ENCODE measurements at regions not wholly inside any gene's neighbourhood (a gene's known extent, or its start where the extent isn't known, plus 50 kb on each side); places are given as distances from the start of the nearest gene placed in this dataset.

GRCh38 chr18:72692086-72692485 is 147.9 kb upstream of the CBLN2 start:
- POLR2A ChIA-PET, result no interaction called here
- CTCF ChIA-PET, result interaction anchor here (0.7 kb wide), 1 partner anchor 39 kb away, joined by 3 read pairs; no protein-coding TSS in a partner anchor

GRCh38 chr18:72687736-72688135 is 143.6 kb upstream of the CBLN2 start:
- no peak overlapping the region for H3K9ac ChIP-seq
- H3K79me2 ChIP-seq (ENCODE audit: insufficient read depth), result no peaks in the 10 kb centered on the region
- peaks cover 0 to 5% of the 10 kb centered on the region in 2 experiments; a peak in 2 of 4 replicates for H3K4me1 ChIP-seq (ENCODE audit: control insufficient read depth in 1 of 2, insufficient read depth in 2 of 2, low read depth in 1 of 2, low read length in 1 of 2)
- CTCF ChIA-PET, result no interaction called here
- H2AFZ ChIP-seq (ENCODE audit: low read depth), result no peak overlapping the region
- H3K27me3 ChIP-seq (ENCODE audit: insufficient read depth), result no peaks in the 10 kb centered on the region; the same call in 1 of the 2 replicates
- H4K20me1 ChIP-seq (ENCODE audit: insufficient read depth), result no peaks in the 10 kb centered on the region
- POLR2A ChIA-PET, result no interaction called here
- 34% methylated on average over 4 of the region's 4 CpGs for WGBS (ENCODE audit: low lambda C conversion rate)
- no peaks in the 10 kb centered on the region for H3K9me3 ChIP-seq
- no peak overlapping the region for H3K4me3 ChIP-seq (ENCODE audit: low read depth in 2 of 2, low read length in 1 of 2)
- H3K36me3 ChIP-seq (replicated peaks in 1 of 2; ENCODE audit: control insufficient read depth in 1 of 2, insufficient read depth in 2 of 2, low read length in 1 of 2), result no peaks in the 10 kb centered on the region
- DNase-seq, result no peak
- no peak overlapping the region for H3K4me2 ChIP-seq
- no peaks in the 10 kb centered on the region for H3K9me2 ChIP-seq
- H3K27ac ChIP-seq (ENCODE audit: low read depth in 2 of 2, low read length in 1 of 2), result no peak overlapping the region
- no peaks in the 10 kb centered on the region for H3F3A ChIP-seq (replicated peaks; ENCODE audit: insufficient read depth)
- TF ChIP-seq JUND (IDR thresholded peaks at IDR 0.05) (no peak), RCOR1 (IDR thresholded peaks at IDR 0.05; ENCODE audit: low read length) (no peak), YY1 (IDR thresholded peaks at IDR 0.05; ENCODE audit: low read depth) (no peak), EZH2phosphoT487 (IDR thresholded peaks at IDR 0.05; ENCODE audit: borderline replicate concordance, low read depth) (no peak), RXRA (IDR thresholded peaks at IDR 0.05; ENCODE audit: borderline replicate concordance, low read depth) (no peak), RAD21 (IDR thresholded peaks at IDR 0.05; ENCODE audit: low read length) (no peak), FOSL2 (IDR thresholded peaks at IDR 0.05; ENCODE audit: borderline replicate concordance, low read depth) (no peak), SIN3A (IDR thresholded peaks at IDR 0.05; ENCODE audit: borderline replicate concordance, low read depth, low read length) (no peak), REST (IDR thresholded peaks at IDR 0.05; ENCODE audit: low read depth, low read length) (no peak), FOXJ3 (CRISPR knock-in tag; IDR thresholded peaks at IDR 0.05) (no peak)

More at GRCh38 chr18:72692086-72692485, 147.9 kb upstream of the CBLN2 start:
- Histone ChIP-seq H3K9ac (no peak overlapping the region), H3K9me2 (no peaks in the 10 kb centered on the region), H3K27me3 (ENCODE audit: insufficient read depth) (no peaks in the 10 kb centered on the region; the same call in 1 of the 2 replicates), H3F3A (replicated peaks; ENCODE audit: insufficient read depth) (no peaks in the 10 kb centered on the region), H3K4me2 (no peak overlapping the region; the same call in 1 of the 2 replicates), H3K79me2 (ENCODE audit: insufficient read depth) (no peaks in the 10 kb centered on the region), H2AFZ (ENCODE audit: low read depth) (no peak overlapping the region), H3K27ac (ENCODE audit: low read depth in 2 of 2, low read length in 1 of 2) (no peak overlapping the region), H3K9me3 (no peaks in the 10 kb centered on the region), H4K20me1 (ENCODE audit: insufficient read depth) (no peaks in the 10 kb centered on the region), H3K36me3 (replicated peaks in 1 of 2; ENCODE audit: control insufficient read depth in 1 of 2, insufficient read depth in 2 of 2, low read length in 1 of 2) (no peaks in the 10 kb centered on the region), H3K4me3 (ENCODE audit: low read depth in 2 of 2, low read length in 1 of 2) (peak overlapping the region in 1 of 2 experiments; percentile 35; a peak in 1 of 4 replicates), H3K4me1 (ENCODE audit: control insufficient read depth in 1 of 2, insufficient read depth in 2 of 2, low read depth in 1 of 2, low read length in 1 of 2) (peaks cover 0 to 5% of the 10 kb centered on the region in 2 experiments; a peak in 2 of 4 replicates)
- peak; percentile 39 for DNase-seq
- TF ChIP-seq IRF3 (IDR thresholded peaks at IDR 0.05; ENCODE audit: low read depth, low read length), result no peak
- no peak for TF ChIP-seq GATA2 (CRISPR knock-in tag; IDR thresholded peaks at IDR 0.05)
- TF ChIP-seq RFX5 (IDR thresholded peaks at IDR 0.05; ENCODE audit: low read length), result no peak
- no peak for TF ChIP-seq RAD21 (IDR thresholded peaks at IDR 0.05; ENCODE audit: low read length)
- TF ChIP-seq YY1 (IDR thresholded peaks at IDR 0.05; ENCODE audit: low read depth), result no peak
- TF ChIP-seq CHD2 (IDR thresholded peaks at IDR 0.05; ENCODE audit: low read length, partially characterized antibody), result no peak
- no peak for TF ChIP-seq SIN3A (IDR thresholded peaks at IDR 0.05; ENCODE audit: borderline replicate concordance, low read depth, low read length)
- TF ChIP-seq RCOR1 (IDR thresholded peaks at IDR 0.05; ENCODE audit: low read length), result no peak
- TF ChIP-seq RXRA (IDR thresholded peaks at IDR 0.05; ENCODE audit: borderline replicate concordance, low read depth), result no peak
- no peak for TF ChIP-seq MXI1 (IDR thresholded peaks at IDR 0.05; ENCODE audit: low read depth, low read length)
- no peak for TF ChIP-seq ELF1 (IDR thresholded peaks at IDR 0.05)
- TF ChIP-seq TAF1 (IDR thresholded peaks at IDR 0.05; ENCODE audit: borderline replicate concordance, low read depth, low read length), result no peak
- no peak for TF ChIP-seq USF2 (IDR thresholded peaks at IDR 0.05; ENCODE audit: borderline replicate concordance, low read depth, low read length)
- no peak for TF ChIP-seq USF1 (IDR thresholded peaks at IDR 0.05; ENCODE audit: borderline replicate concordance, low read depth)
- 2% methylated on average over 8 of the region's 16 CpGs for WGBS (ENCODE audit: low lambda C conversion rate)

All from SK-N-SH (cell line).